ENCODE measurements at regions not wholly inside any gene's neighbourhood (a gene's known extent, or its start where the extent isn't known, plus 50 kb on each side); places are given as distances from the start of the nearest gene placed in this dataset.

DNA sequence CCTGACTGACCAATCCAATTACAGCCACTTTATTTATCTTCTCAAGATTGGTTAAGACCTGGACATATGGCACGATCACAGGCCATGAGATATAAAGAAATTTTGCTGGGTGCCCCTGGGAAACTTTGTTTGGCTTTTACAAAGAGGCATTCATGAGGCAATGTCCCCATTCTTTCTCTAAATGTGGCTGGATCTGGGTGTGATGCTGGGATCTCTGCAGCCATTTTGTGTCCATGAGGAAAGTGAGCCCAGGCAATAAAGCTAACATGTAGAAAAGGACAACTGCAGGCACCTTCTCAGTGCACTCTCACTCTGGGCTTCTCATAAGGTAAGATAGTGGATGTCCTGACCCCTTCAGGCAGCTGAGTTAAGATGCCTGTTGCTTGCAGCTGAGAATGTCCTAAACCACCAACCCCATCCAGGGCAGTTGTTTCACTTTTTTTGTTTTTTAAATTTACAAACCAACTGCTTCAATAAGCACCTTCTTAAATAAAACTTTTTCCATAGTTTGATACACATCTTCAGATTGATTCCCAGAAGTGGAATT is 372.3 kb downstream of the MIAT start:
- no peak for ATAC-seq (ENCODE audit: low read depth)
- no peak overlapping the region for H3K4me3 ChIP-seq (ENCODE audit: control extremely low read depth in 1 of 5, extremely low read depth in 1 of 5, insufficient read depth in 1 of 5, low read depth in 2 of 5, low read length in 4 of 5)
- H3K4me1 ChIP-seq (ENCODE audit: control insufficient read depth in 2 of 2, insufficient read depth in 2 of 2, low read length in 2 of 2) = no peaks in the 10 kb centered on the region
- TF ChIP-seq, protein P1, sequence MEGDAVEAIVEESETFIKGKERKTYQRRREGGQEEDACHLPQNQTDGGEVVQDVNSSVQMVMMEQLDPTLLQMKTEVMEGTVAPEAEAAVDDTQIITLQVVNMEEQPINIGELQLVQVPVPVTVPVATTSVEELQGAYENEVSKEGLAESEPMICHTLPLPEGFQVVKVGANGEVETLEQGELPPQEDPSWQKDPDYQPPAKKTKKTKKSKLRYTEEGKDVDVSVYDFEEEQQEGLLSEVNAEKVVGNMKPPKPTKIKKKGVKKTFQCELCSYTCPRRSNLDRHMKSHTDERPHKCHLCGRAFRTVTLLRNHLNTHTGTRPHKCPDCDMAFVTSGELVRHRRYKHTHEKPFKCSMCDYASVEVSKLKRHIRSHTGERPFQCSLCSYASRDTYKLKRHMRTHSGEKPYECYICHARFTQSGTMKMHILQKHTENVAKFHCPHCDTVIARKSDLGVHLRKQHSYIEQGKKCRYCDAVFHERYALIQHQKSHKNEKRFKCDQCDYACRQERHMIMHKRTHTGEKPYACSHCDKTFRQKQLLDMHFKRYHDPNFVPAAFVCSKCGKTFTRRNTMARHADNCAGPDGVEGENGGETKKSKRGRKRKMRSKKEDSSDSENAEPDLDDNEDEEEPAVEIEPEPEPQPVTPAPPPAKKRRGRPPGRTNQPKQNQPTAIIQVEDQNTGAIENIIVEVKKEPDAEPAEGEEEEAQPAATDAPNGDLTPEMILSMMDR (IDR thresholded peaks at IDR 0.05) = no peak
- TF ChIP-seq EZH2 (IDR thresholded peaks at IDR 0.05; ENCODE audit: borderline replicate concordance, insufficient read depth, low read depth, low read length, poor library complexity, severe bottlenecking) = no peak
- no peak overlapping the region for H3K4me3 Mint-ChIP-seq
- H4K20me1 ChIP-seq (ENCODE audit: control insufficient read depth, insufficient read depth, low read length, poor library complexity, severe bottlenecking) = no peaks in the 10 kb centered on the region
- H3K27me3 Mint-ChIP-seq = peaks cover 17% of the 10 kb centered on the region
- ChIA-PET CTCF (no interaction called here), POLR2A (no interaction called here)
- no peak for DNase-seq
- no peaks in the 10 kb centered on the region for H3K4me1 Mint-ChIP-seq
- H3K9me3 ChIP-seq (ENCODE audit: control extremely low read depth in 1 of 3, control insufficient read depth in 2 of 3, insufficient read depth in 1 of 3, low read length in 2 of 3) = peaks cover 0 to 11% (median 0%) of the 10 kb centered on the region in 3 donors
- H3K9me3 Mint-ChIP-seq (ENCODE audit: insufficient read depth) = no peaks in the 10 kb centered on the region
- no peak overlapping the region for H3K9ac ChIP-seq (ENCODE audit: low read length)
- H2AFZ ChIP-seq (ENCODE audit: insufficient read depth, low read depth, low read length, poor library complexity, severe bottlenecking) = no peak overlapping the region
- H3K27ac Mint-ChIP-seq = no peak overlapping the region
- no peak overlapping the region for H3K4me2 ChIP-seq (replicated peaks; ENCODE audit: low read depth, low read length, poor library complexity, severe bottlenecking)
- no peaks in the 10 kb centered on the region for H3K79me2 ChIP-seq (ENCODE audit: control insufficient read depth, insufficient read depth, low read length)
- H3K36me3 ChIP-seq (replicated peaks in 1 of 2; ENCODE audit: control extremely low read depth in 1 of 2, control insufficient read depth in 1 of 2, extremely low read depth in 1 of 2, insufficient read depth in 2 of 2, low read length in 1 of 2) = no peaks in the 10 kb centered on the region
- intact Hi-C loops (cut with micrococcal nuclease) = no loop called here
- 83% methylated on average over 1 of the region's 1 CpG for WGBS (ENCODE audit: insufficient coverage)
- no peaks in the 10 kb centered on the region for H3K27me3 ChIP-seq (replicated peaks in 1 of 4; ENCODE audit: control extremely low read depth in 1 of 4, control insufficient read depth in 3 of 4, insufficient read depth in 4 of 4, low read length in 3 of 4)
- H3K27ac ChIP-seq (ENCODE audit: low read length in 2 of 2) = no peak overlapping the region

DNA sequence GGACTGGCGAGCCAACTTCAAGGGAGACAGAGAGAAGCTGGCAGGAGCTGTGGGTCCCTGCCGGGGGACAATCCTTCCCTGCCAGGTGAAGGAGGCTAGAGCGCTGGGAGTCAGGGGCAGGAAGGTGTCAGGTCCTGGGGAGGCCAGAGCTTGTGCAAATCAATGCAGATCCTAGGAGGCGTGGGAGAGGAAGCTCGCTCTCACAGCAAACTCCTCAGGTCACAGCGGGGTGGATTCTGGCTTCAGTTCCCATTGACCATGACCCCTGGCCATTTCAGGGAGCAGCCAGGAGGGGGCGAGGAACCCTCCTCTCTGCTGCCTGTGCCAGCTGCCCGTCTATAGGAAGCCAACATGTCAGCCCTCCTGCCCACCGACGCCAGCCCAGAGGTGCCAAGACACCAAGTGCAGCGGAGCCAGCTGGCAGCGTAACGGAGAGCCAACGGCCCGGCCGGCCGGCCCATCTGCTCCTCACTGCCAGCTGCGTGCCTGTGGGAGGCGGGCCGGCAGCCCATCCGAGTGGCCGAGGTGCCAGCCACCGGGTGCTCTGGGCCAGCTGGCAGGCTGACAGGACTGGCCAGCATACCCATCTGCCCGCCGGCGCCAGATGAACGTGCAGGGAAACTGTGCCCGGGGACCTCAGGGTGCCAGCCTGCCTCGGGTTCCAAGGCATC is 374.8 kb downstream of the MIAT start:
- Histone ChIP-seq H2AFZ (ENCODE audit: insufficient read depth, low read depth, low read length, poor library complexity, severe bottlenecking) (no peak overlapping the region), H3K36me3 (replicated peaks in 1 of 2; ENCODE audit: control extremely low read depth in 1 of 2, control insufficient read depth in 1 of 2, extremely low read depth in 1 of 2, insufficient read depth in 2 of 2, low read length in 1 of 2) (no peaks in the 10 kb centered on the region), H3K9me3 (ENCODE audit: control extremely low read depth in 1 of 3, control insufficient read depth in 2 of 3, insufficient read depth in 1 of 3, low read length in 2 of 3) (peaks cover 0 to 11% (median 0%) of the 10 kb centered on the region in 3 donors), H4K20me1 (ENCODE audit: control insufficient read depth, insufficient read depth, low read length, poor library complexity, severe bottlenecking) (no peaks in the 10 kb centered on the region), H3K4me2 (replicated peaks; ENCODE audit: low read depth, low read length, poor library complexity, severe bottlenecking) (no peak overlapping the region), H3K4me3 (ENCODE audit: control extremely low read depth in 1 of 5, extremely low read depth in 1 of 5, insufficient read depth in 1 of 5, low read depth in 2 of 5, low read length in 4 of 5) (no peak overlapping the region), H3K9ac (ENCODE audit: low read length) (no peak overlapping the region), H3K4me1 (ENCODE audit: control insufficient read depth in 2 of 2, insufficient read depth in 2 of 2, low read length in 2 of 2) (no peaks in the 10 kb centered on the region), H3K27ac (ENCODE audit: low read length in 2 of 2) (no peak overlapping the region), H3K27me3 (replicated peaks in 1 of 4; ENCODE audit: control extremely low read depth in 1 of 4, control insufficient read depth in 3 of 4, insufficient read depth in 4 of 4, low read length in 3 of 4) (no peaks in the 10 kb centered on the region), H3K79me2 (ENCODE audit: control insufficient read depth, insufficient read depth, low read length) (no peaks in the 10 kb centered on the region)
- Mint-ChIP-seq H3K27ac (no peak overlapping the region), H3K9me3 (ENCODE audit: insufficient read depth) (no peaks in the 10 kb centered on the region), H3K4me3 (no peak overlapping the region), H3K27me3 (peaks cover 21% of the 10 kb centered on the region), H3K4me1 (no peaks in the 10 kb centered on the region)
- CTCF ChIA-PET = no interaction called here
- no peak for DNase-seq
- no peak for TF ChIP-seq EZH2 (IDR thresholded peaks at IDR 0.05; ENCODE audit: borderline replicate concordance, insufficient read depth, low read depth, low read length, poor library complexity, severe bottlenecking)
- TF ChIP-seq, protein P1 (IDR thresholded peaks at IDR 0.05) = no peak
- POLR2A ChIA-PET = no interaction called here
- WGBS (ENCODE audit: insufficient coverage) = 69% methylated on average over 29 of the region's 29 CpGs
- intact Hi-C loops (cut with micrococcal nuclease) = no loop called here
- ATAC-seq (ENCODE audit: low read depth) = no peak
